HG02938 (cell line): ENCODE measurements at regions not wholly inside any gene's neighbourhood (a gene's known extent, or its start where the extent isn't known, plus 50 kb on each side); places are given as distances from the start of the nearest gene placed in this dataset.

Experiments used
- ATAC-seq: cut with Tn5 transposase; IDR thresholded peaks from one replicate; pipeline ENCODE4 v1.9.1; 2021; ENCODE audit warnings: mild to moderate bottlenecking, moderate library complexity; ENCODE audit not compliant: unreplicated experiment

DNA sequence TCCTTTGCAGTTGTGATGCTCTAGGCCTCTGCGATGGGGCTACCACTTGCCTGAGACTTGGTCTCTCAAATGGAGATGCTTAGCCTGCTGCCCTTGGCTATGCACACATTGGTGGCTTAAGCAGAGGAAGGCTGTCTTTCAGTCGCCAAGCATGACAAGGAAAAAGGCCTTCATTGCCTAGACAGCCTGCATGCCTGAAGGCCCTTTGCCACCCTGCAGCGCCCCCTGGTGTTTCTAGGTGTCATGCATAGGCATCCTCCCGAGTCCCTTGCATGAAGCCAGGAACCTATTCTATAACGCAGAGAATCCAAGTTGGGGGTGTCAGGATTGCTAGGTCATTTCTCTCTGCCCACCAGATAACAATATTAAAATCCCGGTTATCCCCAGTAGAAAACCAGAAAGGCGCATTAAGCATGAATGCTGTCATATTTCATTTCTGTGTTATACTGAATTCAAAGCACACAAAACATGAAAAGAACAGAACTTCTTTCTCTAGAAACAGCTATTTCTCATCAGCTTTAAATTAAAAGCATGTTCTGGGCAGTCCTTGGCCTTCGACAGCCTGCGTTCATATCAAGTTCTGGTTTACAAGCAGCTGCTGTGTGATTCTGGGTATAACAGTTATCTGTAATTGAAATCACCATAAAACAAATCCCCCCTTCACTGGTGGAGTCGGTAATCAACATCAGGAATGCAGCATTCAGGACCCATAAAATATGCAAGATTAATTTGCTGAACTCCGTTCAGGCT lies 59.7 kb upstream of the TRPC7 start:
- ATAC-seq, result peak; percentile 89

DNA sequence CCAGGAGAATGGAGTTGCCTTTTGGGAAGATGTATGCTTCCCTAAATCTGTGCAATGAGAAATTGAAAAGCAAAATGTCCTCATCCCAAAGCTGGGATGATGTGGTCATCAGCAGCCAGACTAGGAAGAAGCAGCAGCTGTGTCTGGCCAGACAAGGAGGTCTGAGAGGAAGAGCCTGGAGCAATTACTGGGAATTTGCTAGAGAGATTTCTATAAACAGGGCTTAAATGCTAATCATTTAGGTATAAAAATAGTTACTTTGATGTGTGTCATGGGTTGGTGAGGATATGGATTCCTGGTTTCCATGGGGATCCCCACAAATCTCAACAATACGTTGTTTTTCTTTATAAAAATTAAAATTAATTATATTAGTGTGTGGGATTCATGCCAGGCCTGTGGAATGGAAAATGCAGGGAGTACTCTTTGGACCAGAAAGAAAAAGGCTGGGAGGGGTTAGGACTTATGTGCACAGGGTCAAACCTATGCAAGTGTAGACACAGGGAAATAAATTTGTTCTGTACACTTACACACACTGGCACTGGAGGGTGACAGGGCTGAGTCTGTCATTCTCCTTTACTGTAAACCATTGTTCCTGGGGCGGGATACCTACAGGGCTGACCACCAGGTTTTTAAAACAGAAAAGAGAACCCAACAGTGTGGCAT lies 58.7 kb upstream of the TRPC7 start:
- no peak for ATAC-seq

DNA sequence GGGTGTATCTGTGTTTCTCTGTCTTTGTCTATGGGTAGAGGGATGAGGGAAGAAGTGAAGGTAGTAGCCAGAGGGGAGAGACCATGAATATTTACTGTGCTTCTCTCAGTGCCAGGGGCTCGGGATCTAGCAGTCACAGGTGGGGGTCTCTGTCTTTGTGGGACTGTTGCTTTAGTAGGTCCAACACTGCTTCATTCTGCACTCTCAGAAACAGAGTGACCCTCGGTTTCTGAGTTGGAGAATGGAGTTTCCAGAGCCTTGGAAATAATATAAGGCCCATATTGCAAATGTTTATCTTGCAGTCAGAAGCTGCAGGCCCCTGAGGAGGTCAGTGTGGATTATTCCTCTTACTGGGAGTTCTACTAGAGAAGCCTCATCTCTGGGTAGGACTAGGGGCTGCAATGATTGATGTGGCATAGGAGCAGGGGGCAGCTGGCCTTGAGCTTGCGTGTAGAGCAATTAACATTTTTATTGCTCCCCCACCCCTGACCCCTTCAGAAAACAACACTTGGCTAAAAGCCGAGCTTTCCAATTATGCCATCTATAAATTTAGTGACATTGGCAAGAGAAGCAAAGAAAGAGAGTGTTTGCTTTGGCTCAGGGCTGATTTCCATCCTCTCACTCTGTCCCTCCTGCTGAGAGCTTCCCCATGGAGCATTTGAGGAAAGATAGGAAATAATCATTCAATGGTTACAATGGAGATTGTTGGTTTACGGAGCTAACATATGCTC lies 55.0 kb upstream of the TRPC7 start:
- ATAC-seq, result no peak

DNA sequence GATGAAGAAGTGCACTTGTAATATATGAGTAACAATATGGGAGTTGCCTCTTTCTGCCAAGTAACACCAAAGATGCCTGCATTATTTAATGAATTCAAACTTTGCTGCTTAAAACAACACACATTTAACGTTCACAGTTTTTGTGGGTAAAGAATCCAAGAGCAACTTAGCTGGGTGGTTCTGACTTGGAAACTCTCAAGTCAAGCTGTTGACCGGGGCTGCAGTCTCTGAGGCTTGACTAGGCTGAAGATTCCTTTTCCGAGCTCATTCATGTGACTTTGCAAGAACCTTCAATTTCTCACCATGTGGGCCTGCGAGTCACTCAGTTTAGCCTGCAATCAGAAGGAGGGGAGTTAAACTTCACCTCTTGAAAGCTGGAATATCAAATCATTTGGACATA lies 53.0 kb upstream of the TRPC7 start:
- no peak for ATAC-seq
